AG08395 (cell line): ENCODE measurements at regions not wholly inside any gene's neighbourhood (a gene's known extent, or its start where the extent isn't known, plus 50 kb on each side); places are given as distances from the start of the nearest gene placed in this dataset.

ENCODE experiments used
- DNase-seq: peaks from one replicate; pipeline ENCODE4 v3.0.0; 2012; ENCODE audit warnings: mixed read lengths, low spot score

DNA sequence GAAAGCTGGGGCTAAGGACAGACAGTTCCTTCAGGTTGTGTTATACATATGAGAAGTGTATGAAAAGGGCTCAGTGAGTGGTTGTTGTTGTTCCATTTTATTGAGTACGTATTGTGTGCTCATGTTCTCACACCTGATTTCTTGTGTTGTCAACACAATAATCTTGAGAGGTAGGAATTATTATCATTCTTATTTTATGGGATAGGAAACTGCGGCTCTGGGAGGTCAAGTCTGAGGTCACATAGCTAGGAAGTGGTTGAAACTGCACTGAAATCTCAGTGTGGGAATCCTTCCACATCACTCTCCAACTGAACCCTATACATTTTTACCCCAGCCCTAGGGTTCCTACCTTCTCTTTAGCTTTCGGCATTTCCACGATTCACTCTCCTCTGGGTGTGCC is 124.2 kb upstream of the CXCR4 start:
- no peak for DNase-seq

DNA sequence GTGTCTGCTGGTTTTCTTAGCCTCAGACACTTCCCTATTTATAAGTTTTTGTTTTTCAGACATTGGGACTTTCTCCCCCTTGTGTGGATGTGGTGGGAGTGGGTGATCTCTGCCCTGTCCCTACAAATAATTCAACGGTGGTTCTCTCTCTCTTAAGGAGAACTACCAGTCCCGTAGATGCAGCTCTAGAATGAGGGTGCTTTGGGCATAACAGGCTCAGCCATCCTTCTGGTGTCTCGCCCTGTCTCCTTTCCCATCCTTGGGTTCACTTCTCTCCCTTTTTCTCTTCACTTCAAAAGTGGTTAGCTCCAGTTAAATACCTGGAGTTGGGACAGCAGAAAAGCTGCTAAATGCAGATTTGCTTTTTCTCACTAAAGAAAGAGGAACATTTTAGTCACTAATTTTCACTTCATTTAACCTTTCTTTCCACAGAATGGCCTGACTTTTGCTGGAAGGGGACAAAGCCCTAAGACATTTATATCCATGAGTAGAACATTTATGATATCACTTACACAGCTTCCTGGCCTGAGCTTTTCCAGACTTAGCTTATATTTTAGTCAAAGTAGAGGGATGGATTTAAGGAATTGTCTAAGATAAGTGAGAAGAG is 121.2 kb upstream of the CXCR4 start:
- DNase-seq: no peak

DNA sequence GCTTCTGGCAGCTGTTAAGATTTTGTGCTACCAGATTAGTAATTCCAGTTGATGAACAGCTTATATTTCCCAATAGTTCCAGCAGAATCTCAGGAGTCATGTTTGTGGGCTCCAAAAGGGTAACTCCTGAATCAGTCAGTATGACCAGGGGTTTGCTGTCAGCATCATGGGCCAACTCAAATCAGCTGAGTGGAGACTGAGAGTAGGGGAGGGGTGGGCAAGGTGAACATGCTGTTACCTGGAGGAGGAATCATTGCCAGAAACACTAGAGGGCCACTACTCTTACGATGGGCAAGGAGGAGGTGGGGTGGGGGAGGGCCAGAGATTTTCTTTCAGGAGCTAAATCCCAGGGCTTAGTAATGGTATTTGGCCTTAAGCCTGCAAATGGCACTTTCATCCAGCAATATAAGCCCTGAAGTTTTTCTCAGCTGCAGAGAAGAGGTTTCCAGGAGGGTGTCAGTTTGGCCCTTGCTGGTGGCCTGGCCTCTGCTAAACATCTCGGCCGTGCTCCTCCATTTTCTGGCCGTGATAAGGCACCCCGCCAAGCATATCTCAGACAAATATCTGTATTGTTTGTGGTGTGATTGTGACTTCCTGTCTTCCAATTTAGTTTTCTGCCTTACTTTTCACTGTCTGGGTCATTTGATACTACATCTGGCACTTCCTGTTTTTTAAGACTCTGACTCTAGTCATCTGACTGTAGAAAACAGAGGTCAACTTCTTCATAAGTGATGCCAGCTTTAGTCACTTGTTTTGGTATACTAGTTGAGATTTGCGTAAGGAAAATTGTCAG is 120.5 kb upstream of the CXCR4 start:
- peak; percentile 6 for DNase-seq

DNA sequence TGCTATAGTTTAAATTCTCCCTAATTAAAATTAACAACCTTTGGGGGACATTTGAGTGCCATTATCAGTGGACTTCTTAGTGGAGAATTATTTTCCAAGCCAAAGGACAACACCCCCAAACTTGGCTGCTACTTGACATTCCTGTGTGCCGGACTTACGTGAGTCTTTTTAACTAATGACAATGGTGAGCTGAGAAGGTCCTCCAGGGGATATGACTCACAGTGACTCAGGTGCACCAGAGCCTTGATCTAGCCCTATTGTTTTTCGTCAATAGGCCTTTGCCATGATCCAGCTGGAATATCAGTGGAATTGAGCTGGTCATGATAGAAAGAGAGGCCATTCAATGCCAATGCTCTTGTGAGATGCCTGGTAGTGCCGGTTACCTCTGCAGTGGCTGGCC is 118.1 kb upstream of the CXCR4 start:
- DNase-seq: peak; percentile 33

DNA sequence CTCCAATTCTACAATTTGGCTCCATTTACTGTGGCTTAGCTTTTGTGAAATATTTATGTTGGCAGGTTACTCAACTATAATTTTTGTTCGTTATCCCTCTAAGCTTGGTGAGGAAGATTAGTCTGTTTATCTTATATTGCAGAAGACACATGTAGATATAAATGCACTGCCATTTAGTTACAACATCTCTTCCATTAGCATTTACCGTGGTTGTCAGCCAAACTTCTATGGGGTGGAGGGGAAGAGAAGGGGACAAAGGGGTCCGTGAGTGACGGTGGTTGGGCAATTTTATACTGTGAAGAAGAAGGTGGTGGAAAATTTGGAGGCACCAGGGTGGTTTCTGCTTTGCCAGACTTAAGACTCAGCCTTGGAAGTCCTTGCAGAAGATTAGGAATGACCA is 117.6 kb upstream of the CXCR4 start:
- no peak for DNase-seq

DNA sequence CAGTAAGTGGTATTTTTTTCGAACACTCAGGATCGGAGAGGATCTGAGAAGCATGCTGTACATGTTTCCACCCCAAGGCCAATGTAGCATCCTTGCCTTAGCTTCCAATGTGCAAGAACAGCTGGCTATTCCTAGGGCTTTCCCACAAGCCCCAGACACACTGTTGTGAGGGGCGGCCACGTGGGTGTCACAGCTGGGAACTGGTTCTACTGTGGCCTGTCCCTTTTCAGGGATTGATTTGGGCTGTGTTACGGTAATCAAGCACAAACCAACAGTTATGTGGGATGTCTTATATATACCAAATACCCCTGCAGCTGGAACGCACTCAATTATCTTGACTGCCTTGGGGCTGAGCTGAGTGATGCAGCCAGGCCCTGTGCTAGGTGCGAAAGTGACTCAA is 116.3 kb upstream of the CXCR4 start:
- DNase-seq: no peak

DNA sequence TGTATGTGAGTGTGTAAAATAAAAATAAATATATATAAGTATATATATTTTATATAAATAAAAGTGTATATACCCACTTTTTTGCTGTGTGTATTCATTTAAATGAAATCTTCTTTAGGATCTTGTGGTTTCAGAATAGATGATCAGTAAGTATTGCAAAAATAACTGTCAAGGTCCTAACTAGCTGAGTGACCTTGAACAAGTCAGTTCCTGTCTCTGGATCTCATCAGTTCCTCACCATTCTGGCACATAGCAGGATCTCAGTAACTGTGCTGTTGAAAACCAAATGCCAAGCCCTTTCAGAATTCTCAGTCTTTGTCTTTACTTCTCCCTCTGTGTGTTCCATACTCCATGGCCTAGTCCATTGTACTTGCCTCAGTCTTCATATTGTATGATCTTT is 115.3 kb upstream of the CXCR4 start:
- DNase-seq: no peak

DNA sequence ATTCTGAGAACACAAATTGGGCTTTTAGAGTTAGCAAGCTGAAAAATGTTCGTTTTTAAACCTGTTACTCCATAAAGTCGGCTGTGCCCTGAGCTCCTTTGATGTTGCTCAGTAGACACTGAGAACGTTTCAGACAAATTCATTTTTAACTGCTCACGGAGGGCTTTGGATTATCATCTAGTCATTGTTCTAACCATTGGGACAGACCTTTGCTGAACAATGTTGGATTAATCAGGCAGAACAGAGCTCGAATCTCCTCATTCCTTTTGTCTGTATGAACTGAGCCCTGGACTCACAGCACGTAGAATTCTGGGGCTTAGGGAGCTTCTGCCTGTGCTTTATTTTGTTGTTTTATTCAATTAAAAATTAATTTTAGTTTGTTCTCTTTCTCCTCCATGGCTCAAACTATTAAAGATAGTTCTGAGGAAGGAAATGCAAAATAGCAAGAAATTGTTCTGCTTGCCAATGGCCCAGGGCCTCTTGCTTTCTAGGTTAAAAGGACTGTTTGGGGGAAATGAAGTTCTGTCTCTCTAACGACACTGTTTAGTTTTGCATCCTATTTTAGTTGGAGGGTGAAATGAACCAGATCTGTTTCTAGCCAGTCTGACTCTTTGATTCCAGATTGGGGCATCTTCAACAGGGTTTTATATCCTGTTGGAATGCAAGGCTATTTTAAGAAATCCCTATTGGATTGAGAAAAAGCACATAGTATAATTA is 114.7 kb upstream of the CXCR4 start:
- no peak for DNase-seq

DNA sequence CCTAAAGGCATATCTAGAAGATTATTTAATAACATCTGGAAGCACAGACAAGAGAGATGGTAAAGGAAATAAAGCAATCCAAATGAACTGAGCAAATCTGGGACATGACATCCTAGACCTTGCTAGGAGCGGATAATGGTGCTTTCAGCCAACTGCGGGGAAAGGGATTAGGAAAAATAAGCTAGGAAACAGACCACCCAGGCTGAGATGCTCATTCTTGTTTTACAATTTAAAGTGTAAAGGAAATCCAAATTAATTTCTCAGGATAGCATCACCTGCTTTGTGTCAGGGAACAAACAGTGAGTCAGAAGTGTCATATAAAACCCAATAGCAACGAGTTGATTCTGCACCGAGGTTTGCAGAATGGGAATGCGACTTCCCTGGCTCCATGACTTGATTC is 112.5 kb upstream of the CXCR4 start:
- no peak for DNase-seq

DNA sequence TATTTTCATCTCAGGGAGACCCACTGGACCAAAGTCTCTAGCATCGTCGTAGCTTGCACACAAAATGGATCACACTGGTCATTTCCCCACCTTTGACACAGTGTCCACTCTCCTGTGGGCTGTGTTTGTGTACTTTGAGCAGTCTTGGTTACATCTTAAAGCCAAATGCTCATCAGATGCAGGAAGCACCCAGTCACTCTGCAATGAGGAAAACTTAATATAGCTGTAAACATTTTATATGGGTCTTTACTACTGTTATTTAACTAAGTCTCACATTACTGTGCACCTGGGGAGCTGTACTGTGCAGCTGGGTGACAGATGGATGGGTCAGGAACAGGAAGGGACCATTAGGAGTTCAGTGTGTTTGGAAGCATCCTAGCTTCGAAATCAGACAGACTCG is 109.0 kb upstream of the CXCR4 start:
- no peak for DNase-seq

DNA sequence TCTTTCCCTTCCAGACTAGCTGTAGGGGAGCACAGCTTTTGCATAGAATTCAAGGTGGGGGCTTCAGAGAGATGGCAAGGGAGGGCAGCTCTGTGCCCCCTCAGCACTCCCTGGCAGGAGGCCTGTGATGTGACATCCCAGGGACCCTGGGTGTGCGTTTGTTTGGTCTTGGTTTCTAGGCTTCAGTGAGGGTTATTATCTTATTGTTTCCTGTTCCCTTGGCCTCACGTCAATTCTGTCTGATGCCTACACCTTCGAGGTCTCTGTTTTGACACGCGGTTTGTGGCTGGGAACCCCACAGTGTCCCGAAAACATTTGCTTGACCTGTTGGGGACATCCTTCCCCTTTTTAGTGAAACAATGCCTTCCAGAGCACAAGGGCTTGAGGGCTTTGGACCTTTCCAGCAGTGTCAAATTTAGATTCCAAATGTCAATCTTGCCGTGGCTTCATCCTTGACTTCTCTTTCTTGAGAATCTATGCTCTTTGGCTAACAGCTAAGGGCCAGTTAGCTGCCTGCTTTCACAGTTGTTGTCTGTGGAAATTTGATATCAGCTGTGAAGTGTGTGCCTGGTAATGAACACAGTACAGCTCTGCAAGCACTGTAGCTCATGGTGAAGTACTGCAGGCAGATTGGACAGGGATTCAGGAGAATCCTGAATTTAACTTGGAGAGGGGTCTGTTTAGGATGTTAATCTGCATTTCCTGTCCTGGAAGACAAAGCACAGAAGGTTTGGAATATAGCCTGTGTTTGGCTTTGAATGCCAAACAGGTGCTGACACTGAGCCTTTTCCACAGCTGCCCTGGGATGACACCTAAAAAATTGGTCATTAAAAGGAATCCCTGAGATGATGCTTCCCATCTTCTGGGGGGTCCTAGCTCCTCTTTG is 108.2 kb upstream of the CXCR4 start:
- DNase-seq: no peak

DNA sequence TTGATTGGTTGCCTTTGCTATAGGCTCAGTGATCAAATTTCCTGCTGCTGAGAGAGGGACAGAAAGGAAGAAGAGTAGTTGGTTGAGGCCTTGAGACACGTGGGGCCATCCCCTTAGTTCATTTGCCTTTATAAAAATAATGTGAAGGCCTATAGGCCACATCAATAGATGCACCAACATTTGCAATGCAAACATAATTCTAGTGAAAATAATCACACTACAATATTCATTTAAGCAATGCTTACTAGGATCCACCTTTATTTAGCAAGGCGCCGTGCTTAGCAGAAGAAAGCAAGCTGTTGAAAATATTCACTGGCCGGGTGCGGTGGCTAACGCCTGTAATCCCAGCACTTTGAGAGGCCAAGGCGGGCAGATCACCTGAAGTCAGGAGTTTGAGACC is 105.3 kb upstream of the CXCR4 start:
- DNase-seq: no peak

DNA sequence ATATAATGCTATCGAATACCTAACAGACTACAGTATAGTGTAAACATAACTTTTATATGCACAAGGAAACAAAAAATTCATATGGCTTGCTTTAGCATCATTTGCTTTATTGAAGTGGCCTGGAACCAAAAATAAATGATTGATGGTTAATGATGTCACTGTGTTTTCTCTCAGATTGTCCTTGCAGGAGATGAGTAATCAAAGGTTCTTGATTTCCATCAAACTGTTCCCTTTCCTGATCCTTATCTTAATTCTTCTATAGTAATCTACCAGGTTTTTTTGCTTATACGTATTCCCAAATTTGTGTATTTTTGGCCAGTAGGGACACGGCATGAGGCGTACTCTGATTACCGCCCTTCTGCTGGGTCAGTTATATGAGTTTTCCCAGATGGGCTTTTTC is 104.9 kb upstream of the CXCR4 start:
- DNase-seq: no peak

DNA sequence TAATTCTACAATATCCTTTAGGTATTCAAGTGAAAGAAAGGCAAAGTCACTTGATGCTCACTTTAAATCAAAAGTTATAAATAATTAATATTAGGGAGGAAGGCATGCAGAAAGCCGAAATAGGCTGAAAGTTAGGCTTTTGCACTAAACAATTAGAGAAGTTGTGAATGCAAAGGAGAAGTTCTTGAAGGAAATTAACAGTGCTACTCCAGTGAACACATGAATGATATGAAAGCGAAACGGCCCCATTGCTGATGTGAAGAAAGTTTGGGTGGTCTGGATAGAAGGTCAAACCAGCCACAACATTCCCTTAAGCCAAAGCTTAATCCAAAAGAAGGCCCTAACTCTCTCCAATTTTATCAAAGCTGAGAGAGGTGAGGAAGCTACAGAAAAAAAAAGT is 103.1 kb upstream of the CXCR4 start:
- DNase-seq: no peak

DNA sequence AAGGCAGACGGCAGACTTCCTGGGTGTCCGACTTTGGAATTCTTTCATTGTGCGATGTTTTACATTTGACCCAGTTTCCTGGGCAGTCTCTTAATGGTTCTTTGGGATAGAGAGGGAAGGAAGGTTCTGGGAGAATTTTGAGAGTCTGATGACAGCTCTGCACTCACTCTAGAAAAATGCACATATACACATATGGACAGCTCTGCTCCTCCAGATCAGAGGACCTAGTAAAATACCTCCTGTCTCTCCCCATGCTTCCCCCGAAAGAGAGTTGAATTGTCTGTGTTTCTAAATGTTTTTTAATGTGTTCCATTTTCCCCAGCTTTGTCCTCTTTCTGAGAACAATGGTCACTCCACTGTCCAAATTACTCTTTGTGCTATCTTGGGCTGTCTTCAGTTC is 102.0 kb upstream of the CXCR4 start:
- DNase-seq: no peak

DNA sequence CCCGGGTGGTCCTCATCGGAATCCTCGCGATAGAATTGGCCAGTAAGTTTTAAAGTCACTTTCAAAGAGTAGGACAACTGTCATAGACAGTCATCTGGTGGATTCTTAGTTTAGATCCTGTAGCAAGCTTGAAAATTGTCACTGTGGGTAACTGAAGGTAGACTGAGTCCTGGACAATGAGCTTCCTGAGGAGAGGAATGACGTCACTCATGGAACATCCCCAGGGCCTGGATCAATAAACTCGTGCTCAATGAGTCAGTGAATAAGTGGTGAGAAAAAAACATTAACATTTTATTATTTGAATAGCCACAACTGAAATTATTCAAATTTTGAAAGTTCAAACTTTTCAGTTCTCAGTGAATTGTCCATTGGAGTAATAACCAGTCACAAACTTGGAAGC is 101.4 kb upstream of the CXCR4 start:
- no peak for DNase-seq

DNA sequence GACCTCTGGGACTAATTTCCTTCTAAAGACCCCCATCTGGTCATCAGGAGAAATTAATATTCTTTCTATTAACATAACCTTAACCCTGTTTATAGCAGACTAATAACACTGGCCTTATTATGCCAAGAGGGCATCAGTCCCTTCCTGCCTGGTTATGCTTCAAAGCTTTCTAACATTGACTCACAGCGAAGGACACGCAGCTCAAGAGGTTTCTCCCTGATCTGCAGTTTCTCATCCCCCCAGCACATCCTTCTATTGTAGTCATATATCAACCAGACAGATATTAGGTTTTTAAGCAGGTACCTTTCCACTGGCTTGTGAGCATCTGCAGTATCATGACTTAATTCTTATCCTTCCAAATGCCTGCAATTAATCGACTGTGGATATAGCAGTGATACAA is 100.0 kb upstream of the CXCR4 start:
- DNase-seq: no peak

DNA sequence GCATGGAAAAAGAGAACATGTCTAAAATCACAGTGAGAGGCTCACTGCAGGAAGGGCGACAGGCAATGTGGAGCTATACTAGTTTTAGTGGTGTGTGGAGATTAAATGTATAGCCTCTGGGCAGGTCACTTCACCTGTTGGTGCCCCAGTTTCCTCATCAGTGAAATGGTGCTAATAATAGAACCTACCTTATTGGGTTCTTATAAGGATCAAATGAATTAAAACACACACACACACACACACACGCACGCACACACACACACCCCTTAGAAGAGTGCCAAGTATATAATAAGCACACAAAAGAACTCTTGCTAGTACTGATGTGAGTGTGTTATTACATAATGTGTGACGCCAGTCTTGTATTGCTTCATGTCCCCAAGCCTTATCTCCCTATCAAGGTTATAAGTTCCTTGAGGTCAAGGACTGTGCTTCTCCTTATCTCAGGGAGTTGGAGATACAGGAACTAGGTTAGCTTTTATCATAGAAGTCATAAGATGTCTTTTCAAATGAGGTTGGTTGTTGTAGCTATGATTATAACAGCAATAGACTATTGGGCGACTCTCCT is 98.0 kb upstream of the CXCR4 start:
- no peak for DNase-seq

DNA sequence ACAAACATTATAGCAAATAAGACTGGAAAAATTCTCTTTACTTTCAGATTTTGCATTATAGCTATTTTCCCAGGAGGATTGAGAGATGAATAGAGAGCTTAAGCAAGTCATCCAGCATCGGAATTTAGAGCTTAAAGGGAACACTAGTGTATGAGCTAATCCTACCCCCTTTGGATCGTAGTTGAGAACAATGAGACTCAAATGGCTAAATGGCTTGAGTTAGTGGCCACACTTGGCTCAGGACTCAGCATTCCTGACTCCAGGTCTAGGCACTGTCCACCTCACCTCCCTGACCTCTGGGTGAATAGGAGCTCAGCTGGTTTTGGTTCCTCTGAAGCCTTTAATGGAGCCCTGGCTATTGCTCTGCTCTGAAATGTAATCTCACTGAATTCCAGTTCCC is 97.5 kb upstream of the CXCR4 start:
- no peak for DNase-seq

DNA sequence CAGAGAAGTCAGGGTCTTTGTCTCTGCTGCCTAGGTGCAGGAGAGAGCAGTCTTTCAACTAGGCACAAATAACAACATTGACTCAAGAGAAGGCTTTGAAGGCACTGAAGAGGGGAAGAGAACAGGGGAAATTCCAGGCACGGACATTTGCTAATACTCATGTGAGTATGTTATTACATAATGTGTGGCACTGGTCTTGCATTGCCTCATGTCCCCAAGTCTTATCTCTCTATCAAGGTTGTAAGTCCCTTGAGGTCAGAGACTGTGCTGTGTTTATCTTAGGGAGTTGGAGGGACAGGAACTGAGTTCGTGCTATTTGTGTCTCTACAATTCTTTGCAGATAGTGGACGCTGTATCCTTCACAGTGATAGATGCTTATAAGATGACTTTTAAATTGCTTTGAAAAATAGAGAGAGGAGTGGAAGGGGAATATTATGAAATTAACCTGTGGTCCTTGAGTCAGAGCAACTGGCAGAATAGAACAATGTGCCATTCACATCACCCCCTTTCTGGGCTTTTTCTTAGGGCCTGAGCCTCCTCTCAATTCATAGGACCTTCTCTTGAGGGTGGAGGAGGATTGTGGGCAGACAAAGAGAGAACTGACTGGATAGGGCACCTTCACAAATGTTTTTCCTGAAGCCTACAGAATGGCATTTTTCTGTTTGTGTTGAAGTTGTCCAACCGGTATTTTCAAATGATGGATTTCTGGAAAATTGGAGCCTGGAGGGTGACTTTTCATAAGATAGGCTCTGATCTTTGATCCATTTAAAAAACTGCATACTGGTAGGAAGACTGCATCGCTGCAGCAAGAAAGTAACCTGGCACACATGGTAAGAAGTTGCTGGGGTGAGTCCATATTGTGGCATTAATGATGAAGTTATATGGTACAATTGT is 96.6 kb upstream of the CXCR4 start:
- no peak for DNase-seq

DNA sequence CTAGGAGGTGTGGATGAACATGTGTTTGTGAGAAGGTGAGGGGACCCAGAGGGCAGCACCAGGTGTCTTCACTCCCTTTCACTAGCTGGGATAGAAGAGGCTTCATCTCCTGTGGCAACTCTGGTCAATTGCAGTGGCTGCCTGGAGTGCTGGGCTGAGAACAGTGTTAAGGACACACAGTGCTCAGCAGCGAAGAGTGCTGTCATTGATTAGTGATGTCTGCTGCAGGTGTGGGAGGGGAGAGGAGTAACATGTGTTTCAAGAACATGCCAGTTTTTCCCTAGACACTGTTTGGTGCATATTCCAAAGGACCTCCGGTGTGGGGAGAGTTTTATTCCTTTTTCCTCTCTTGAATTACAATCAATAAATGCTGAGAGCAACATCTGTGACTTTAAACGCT is 95.9 kb upstream of the CXCR4 start:
- DNase-seq: no peak
